ENCODE measurements at regions not wholly inside any gene's neighbourhood (a gene's known extent, or its start where the extent isn't known, plus 50 kb on each side); places are given as distances from the start of the nearest gene placed in this dataset.

- DNase-seq (ENCODE audit: low spot score), result no peak
- in situ Hi-C loops (cut with MboI; ENCODE audit: low sequenced_read_pairs, unreplicated experiment), result no loop called here
- TF ChIP-seq CTCF (IDR thresholded peaks at IDR 0.05; ENCODE audit: borderline replicate concordance, control extremely low read depth, extremely low read depth, insufficient read depth, missing control alignments), result no peak
These were observed 591.1 kb downstream of the SEMA5A start for GRCh38 chr5:8954801-8955200.

- no peak for DNase-seq (ENCODE audit: low spot score)
- no peak for TF ChIP-seq CTCF (IDR thresholded peaks at IDR 0.05; ENCODE audit: borderline replicate concordance, control extremely low read depth, extremely low read depth, insufficient read depth, missing control alignments)
- in situ Hi-C loops (cut with MboI; ENCODE audit: low sequenced_read_pairs, unreplicated experiment), result no loop called here
These were observed 589.2 kb downstream of the SEMA5A start for GRCh38 chr5:8956659-8957058.

GRCh38 chr5:8958602-8959001 is 587.3 kb downstream of the SEMA5A start:
- no peak for DNase-seq (ENCODE audit: low spot score)
- in situ Hi-C loops (cut with MboI; ENCODE audit: low sequenced_read_pairs, unreplicated experiment), result no loop called here
- no peak for TF ChIP-seq CTCF (IDR thresholded peaks at IDR 0.05; ENCODE audit: borderline replicate concordance, control extremely low read depth, extremely low read depth, insufficient read depth, missing control alignments)

GRCh38 chr5:8961219-8961618 is 584.7 kb downstream of the SEMA5A start:
- no peak for TF ChIP-seq CTCF (IDR thresholded peaks at IDR 0.05; ENCODE audit: borderline replicate concordance, control extremely low read depth, extremely low read depth, insufficient read depth, missing control alignments)
- in situ Hi-C loops (cut with MboI; ENCODE audit: low sequenced_read_pairs, unreplicated experiment), result no loop called here
- DNase-seq (ENCODE audit: low spot score), result no peak

GRCh38 chr5:8961956-8962355 is 583.9 kb downstream of the SEMA5A start:
- no peak for TF ChIP-seq CTCF (IDR thresholded peaks at IDR 0.05; ENCODE audit: borderline replicate concordance, control extremely low read depth, extremely low read depth, insufficient read depth, missing control alignments)
- in situ Hi-C loops (cut with MboI; ENCODE audit: low sequenced_read_pairs, unreplicated experiment), result no loop called here
- no peak for DNase-seq (ENCODE audit: low spot score)

GRCh38 chr5:8981016-8981415 is 564.9 kb downstream of the SEMA5A start:
- TF ChIP-seq CTCF (IDR thresholded peaks at IDR 0.05; ENCODE audit: borderline replicate concordance, control extremely low read depth, extremely low read depth, insufficient read depth, missing control alignments), result no peak
- in situ Hi-C loops (cut with MboI; ENCODE audit: low sequenced_read_pairs, unreplicated experiment), result no loop called here
- no peak for DNase-seq (ENCODE audit: low spot score)

GRCh38 chr5:8981496-8981895 is 564.4 kb downstream of the SEMA5A start:
- in situ Hi-C loops (cut with MboI; ENCODE audit: low sequenced_read_pairs, unreplicated experiment), result no loop called here
- no peak for DNase-seq (ENCODE audit: low spot score)
- no peak for TF ChIP-seq CTCF (IDR thresholded peaks at IDR 0.05; ENCODE audit: borderline replicate concordance, control extremely low read depth, extremely low read depth, insufficient read depth, missing control alignments)
